ENCODE measurements at regions not wholly inside any gene's neighbourhood (a gene's known extent, or its start where the extent isn't known, plus 50 kb on each side); places are given as distances from the start of the nearest gene placed in this dataset.

- TF ChIP-seq ZFX (IDR thresholded peaks at IDR 0.05; ENCODE audit: borderline replicate concordance) (no peak), CTCF (IDR thresholded peaks at IDR 0.05) (no peak)
- no peak overlapping the region for H3K27ac ChIP-seq
Observed at GRCh38 chr15:61383421-61383820, 154.3 kb upstream of the RORA start.

GRCh38 chr15:61382927-61383326 is 153.8 kb upstream of the RORA start:
- no peak overlapping the region for H3K27ac ChIP-seq
- TF ChIP-seq CTCF (IDR thresholded peaks at IDR 0.05), result no peak
- TF ChIP-seq ZFX (IDR thresholded peaks at IDR 0.05; ENCODE audit: borderline replicate concordance), result no peak

- no peak overlapping the region for H3K27ac ChIP-seq
- no peak for TF ChIP-seq ZFX (IDR thresholded peaks at IDR 0.05; ENCODE audit: borderline replicate concordance)
- TF ChIP-seq CTCF (IDR thresholded peaks at IDR 0.05), result no peak
Observed at GRCh38 chr15:61381501-61381900, 152.4 kb upstream of the RORA start.

- no peak overlapping the region for H3K27ac ChIP-seq
- TF ChIP-seq CTCF (IDR thresholded peaks at IDR 0.05), result no peak
- TF ChIP-seq ZFX (IDR thresholded peaks at IDR 0.05; ENCODE audit: borderline replicate concordance), result no peak
Observed at GRCh38 chr15:61380270-61380669, 151.2 kb upstream of the RORA start.

- TF ChIP-seq CTCF (IDR thresholded peaks at IDR 0.05), result no peak
- no peak for TF ChIP-seq ZFX (IDR thresholded peaks at IDR 0.05; ENCODE audit: borderline replicate concordance)
- H3K27ac ChIP-seq, result no peak overlapping the region
Observed at GRCh38 chr15:61379005-61379404, 149.9 kb upstream of the RORA start.

GRCh38 chr15:61376961-61377360 is 147.9 kb upstream of the RORA start:
- TF ChIP-seq ZFX (IDR thresholded peaks at IDR 0.05; ENCODE audit: borderline replicate concordance) (no peak), CTCF (IDR thresholded peaks at IDR 0.05) (no peak)
- no peak overlapping the region for H3K27ac ChIP-seq

GRCh38 chr15:61376516-61376915 is 147.4 kb upstream of the RORA start:
- TF ChIP-seq CTCF (IDR thresholded peaks at IDR 0.05) (no peak), ZFX (IDR thresholded peaks at IDR 0.05; ENCODE audit: borderline replicate concordance) (no peak)

More at GRCh38 chr15:61376516-61376915, 147.4 kb upstream of the RORA start:
- H3K27ac ChIP-seq, result no peak overlapping the region
